GM13977 (cell line): ENCODE measurements at regions not wholly inside any gene's neighbourhood (a gene's known extent, or its start where the extent isn't known, plus 50 kb on each side); places are given as distances from the start of the nearest gene placed in this dataset.

Experiments used
- DNase-seq: peaks from one replicate; pipeline ENCODE4 v3.0.0; 2012; ENCODE audit warnings: low spot score
- in situ Hi-C: fragments of 300-500 bp; cut with MboI; formaldehyde crosslinking; loops from one replicate; pipeline ENCODE4 v1.12.0; 2022; ENCODE audit warnings: low sequenced_read_pairs, low pct_unique_long_range_greater_than_20kb, mixed read lengths, inconsistent platforms; ENCODE audit not compliant: unreplicated experiment
- TF ChIP-seq, protein P1 (sequence below): IDR thresholded peaks from 2 replicates; pipeline ENCODE4 v1.5.1; 2012; ENCODE audit warnings: mild to moderate bottlenecking, control low read depth; ENCODE audit not compliant: insufficient read depth; ENCODE audit errors: extremely low read depth, missing control alignments

GRCh38 chr15:31774045-31774444, 256.3 kb upstream of the CHRNA7 start:
- no peak for DNase-seq
- TF ChIP-seq, protein P1, sequence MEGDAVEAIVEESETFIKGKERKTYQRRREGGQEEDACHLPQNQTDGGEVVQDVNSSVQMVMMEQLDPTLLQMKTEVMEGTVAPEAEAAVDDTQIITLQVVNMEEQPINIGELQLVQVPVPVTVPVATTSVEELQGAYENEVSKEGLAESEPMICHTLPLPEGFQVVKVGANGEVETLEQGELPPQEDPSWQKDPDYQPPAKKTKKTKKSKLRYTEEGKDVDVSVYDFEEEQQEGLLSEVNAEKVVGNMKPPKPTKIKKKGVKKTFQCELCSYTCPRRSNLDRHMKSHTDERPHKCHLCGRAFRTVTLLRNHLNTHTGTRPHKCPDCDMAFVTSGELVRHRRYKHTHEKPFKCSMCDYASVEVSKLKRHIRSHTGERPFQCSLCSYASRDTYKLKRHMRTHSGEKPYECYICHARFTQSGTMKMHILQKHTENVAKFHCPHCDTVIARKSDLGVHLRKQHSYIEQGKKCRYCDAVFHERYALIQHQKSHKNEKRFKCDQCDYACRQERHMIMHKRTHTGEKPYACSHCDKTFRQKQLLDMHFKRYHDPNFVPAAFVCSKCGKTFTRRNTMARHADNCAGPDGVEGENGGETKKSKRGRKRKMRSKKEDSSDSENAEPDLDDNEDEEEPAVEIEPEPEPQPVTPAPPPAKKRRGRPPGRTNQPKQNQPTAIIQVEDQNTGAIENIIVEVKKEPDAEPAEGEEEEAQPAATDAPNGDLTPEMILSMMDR = no peak
- in situ Hi-C loops = no loop called here

DNA sequence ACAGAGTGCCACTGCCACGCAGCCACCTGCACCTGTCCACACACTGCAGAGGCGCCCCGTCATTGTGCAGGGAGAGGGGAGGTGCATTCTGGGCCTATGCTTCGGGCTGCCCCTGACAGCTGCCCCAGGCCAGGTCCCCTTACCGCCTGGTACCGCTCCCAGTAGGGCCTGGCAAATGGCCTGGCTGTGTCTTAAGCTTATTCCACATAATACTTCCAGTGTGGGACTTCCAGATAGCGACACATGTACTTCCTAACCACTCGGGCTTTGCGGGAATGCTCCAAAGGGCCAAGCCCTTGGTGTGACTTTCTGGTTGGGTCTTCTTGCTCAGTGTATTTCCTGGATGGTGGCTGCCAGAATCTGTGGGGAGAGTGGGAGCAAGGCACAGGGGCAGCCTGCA, 254.3 kb upstream of the CHRNA7 start:
- in situ Hi-C loops = no loop called here
- DNase-seq = no peak
- TF ChIP-seq, protein P1 = no peak

DNA sequence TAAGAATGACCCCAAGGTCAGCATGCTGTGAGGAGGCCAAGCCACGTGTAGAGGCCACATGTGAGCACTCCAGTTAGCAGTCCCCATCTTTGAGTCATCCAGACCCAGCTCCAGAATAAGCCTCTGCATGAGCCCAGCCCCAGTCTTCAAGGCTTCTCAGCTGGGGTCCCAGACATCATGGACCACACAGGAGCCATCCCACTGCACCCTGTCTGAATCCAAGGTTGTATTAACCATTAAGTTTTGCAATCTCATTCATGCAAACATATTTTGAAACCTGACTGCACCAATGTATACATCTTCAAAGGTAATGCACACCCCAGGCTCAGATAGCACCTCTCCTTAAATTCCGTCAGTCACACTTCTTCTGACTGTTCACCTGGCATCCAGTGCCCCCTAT, 249.1 kb upstream of the CHRNA7 start:
- no peak for DNase-seq
- in situ Hi-C loops = no loop called here
- TF ChIP-seq, protein P1 = no peak

GRCh38 chr15:31782016-31782783, 248.1 kb upstream of the CHRNA7 start:
- DNase-seq = no peak
- in situ Hi-C loops = no loop called here
- TF ChIP-seq, protein P1 = no peak

- in situ Hi-C loops = no loop called here
- no peak for DNase-seq
- TF ChIP-seq, protein P1 = no peak
Measured at GRCh38 chr15:31782951-31783350, 247.4 kb upstream of the CHRNA7 start.

DNA sequence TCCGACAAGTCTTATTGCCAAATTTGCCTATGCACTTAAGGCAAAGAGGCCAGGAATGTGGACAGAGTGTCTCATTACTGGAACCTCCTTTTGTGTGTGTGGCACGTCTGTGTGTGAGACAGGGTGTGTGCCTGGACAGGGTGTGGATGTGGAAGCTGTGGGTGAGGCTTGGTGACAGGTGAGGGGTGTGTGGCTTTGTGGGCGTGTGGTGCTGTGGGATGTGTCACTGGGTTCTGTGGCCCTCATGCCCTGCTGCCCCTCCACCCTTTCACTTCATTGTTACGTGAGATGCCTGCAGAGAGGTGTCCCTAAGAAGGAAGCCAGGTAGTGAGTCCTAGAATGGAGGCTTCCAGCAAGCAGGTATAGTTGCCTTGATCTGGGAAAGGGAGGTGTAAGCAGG, 244.0 kb upstream of the CHRNA7 start:
- no peak for DNase-seq
- in situ Hi-C loops = no loop called here
- TF ChIP-seq, protein P1 = no peak
